ENCODE measurements at regions not wholly inside any gene's neighbourhood (a gene's known extent, or its start where the extent isn't known, plus 50 kb on each side); places are given as distances from the start of the nearest gene placed in this dataset.

DNA sequence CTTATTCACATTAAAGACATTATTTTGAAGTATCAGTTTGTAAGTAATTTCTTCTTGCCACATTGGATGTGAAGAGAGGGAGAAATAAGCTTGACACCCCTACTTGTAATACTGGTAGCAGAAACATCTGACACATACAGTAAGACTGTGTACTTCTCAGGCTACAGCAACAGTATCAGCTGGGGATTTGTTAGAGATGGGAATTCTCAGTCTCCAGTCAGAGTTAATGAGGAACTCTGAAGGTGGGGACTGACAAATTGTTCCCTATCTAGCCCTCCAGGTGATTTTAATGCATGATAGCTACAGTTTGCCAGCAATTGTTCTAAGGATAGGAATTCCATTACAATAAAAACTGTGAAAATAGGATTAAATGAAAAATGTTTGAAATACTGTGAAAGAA is 524.8 kb downstream of the PRR16 start:
- H3K4me3 ChIP-seq = no peak overlapping the region
- no peak for TF ChIP-seq ZNF445 (CRISPR knock-in tag; IDR thresholded peaks at IDR 0.05; ENCODE audit: low read depth)
- no peaks in the 10 kb centered on the region for H3K9me3 ChIP-seq (replicated peaks; ENCODE audit: control insufficient read depth, insufficient read depth, low read depth, low read length)
- no peak for DNase-seq (ENCODE audit: extremely low read depth in 1 of 4, low spot score in 3 of 4)
- CTCF ChIA-PET (ENCODE audit: low intra/inter-chr PET ratio) = no interaction called here
- no peaks in the 10 kb centered on the region for H4K20me1 ChIP-seq (replicated peaks; ENCODE audit: control insufficient read depth, insufficient read depth, low read length)
- ATAC-seq = no peak
- in situ Hi-C loops (cut with MboI) = no loop called here
- BruUV-seq (replicated peaks) = no TSS peak
- H2AFZ ChIP-seq (ENCODE audit: low read depth, low read length) = no peak overlapping the region
- FAIRE-seq = no peak
- H3K27ac ChIP-seq (ENCODE audit: extremely low read depth, low read depth, low read length) = no peak overlapping the region
- no peaks in the 10 kb centered on the region for H3K4me1 ChIP-seq (replicated peaks in 1 of 2; ENCODE audit: control insufficient read depth in 2 of 2, insufficient read depth in 2 of 2, low read length in 2 of 2)
- intact Hi-C loops (cut with micrococcal nuclease) = no loop called here
- no peak overlapping the region for H3K4me2 ChIP-seq (ENCODE audit: insufficient read depth, low read length)
- H3K27me3 ChIP-seq (ENCODE audit: control insufficient read depth in 2 of 2, insufficient read depth in 2 of 2, low read length in 2 of 2) = no peaks in the 10 kb centered on the region
- H3K9ac ChIP-seq (ENCODE audit: insufficient read depth in 1 of 2, low read depth in 2 of 2, low read length in 2 of 2) = no peak overlapping the region
- H3K79me2 ChIP-seq (ENCODE audit: control insufficient read depth, insufficient read depth, low read length) = no peaks in the 10 kb centered on the region
- H3K36me3 ChIP-seq (ENCODE audit: control insufficient read depth, insufficient read depth, low read length) = no peaks in the 10 kb centered on the region
- H3K9me1 ChIP-seq (ENCODE audit: control insufficient read depth, insufficient read depth, low read length) = no peaks in the 10 kb centered on the region
- POLR2A ChIA-PET = no interaction called here

DNA sequence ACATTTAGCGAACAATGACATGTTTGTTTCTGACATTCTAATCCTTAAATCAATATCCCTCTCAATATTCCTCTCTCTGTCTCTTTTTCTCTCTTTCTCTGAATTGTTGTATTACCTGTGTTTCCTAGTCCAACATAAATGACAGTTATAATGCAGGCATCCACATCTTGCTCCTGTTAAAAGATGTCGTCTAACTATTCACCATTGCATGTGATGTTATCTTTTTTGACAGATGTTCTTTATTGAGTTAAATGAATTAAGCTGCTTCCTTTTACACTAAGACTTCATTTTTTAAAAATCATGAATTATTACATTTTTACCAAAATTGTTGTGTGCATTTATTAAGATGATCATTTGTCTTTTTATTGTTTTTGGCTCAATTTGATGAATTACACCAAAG is 527.5 kb downstream of the PRR16 start:
- intact Hi-C loops (cut with micrococcal nuclease) (no loop called here), in situ Hi-C loops (cut with MboI) (no loop called here)
- H3K4me2 ChIP-seq (ENCODE audit: insufficient read depth, low read length) = no peak overlapping the region
- H3K79me2 ChIP-seq (ENCODE audit: control insufficient read depth, insufficient read depth, low read length) = no peaks in the 10 kb centered on the region
- no peaks in the 10 kb centered on the region for H3K9me3 ChIP-seq (replicated peaks; ENCODE audit: control insufficient read depth, insufficient read depth, low read depth, low read length)
- 3% methylated on average over 2 of the region's 2 CpGs for WGBS (ENCODE audit: insufficient coverage, low coverage, missing lambda C conversion rate)
- H3K4me1 ChIP-seq (replicated peaks in 1 of 2; ENCODE audit: control insufficient read depth in 2 of 2, insufficient read depth in 2 of 2, low read length in 2 of 2) = no peaks in the 10 kb centered on the region
- H3K27me3 ChIP-seq (ENCODE audit: control insufficient read depth in 2 of 2, insufficient read depth in 2 of 2, low read length in 2 of 2) = no peaks in the 10 kb centered on the region
- TF ChIP-seq SIN3A (IDR thresholded peaks at IDR 0.05; ENCODE audit: borderline replicate concordance in 2 of 2, control insufficient read depth in 1 of 2, low read depth in 2 of 2, low read length in 2 of 2) (no peak), PCBP2 (IDR thresholded peaks at IDR 0.05; ENCODE audit: low read depth, low read length, poor library complexity, severe bottlenecking) (no peak)
- ATAC-seq (no peak), DNase-seq (ENCODE audit: extremely low read depth in 1 of 4, low spot score in 3 of 4) (no peak), FAIRE-seq (no peak)
- H3K36me3 ChIP-seq (ENCODE audit: control insufficient read depth, insufficient read depth, low read length) = no peaks in the 10 kb centered on the region
- CTCF ChIA-PET (ENCODE audit: low intra/inter-chr PET ratio) = no interaction called here
- POLR2A ChIA-PET = no interaction called here
- no peak overlapping the region for H3K27ac ChIP-seq (ENCODE audit: extremely low read depth, low read depth, low read length)
- no peak overlapping the region for H3K9ac ChIP-seq (ENCODE audit: insufficient read depth in 1 of 2, low read depth in 2 of 2, low read length in 2 of 2)
- no peaks in the 10 kb centered on the region for H3K9me1 ChIP-seq (ENCODE audit: control insufficient read depth, insufficient read depth, low read length)
- no peaks in the 10 kb centered on the region for H4K20me1 ChIP-seq (replicated peaks; ENCODE audit: control insufficient read depth, insufficient read depth, low read length)
- H2AFZ ChIP-seq (ENCODE audit: low read depth, low read length) = no peak overlapping the region
- no peak overlapping the region for H3K4me3 ChIP-seq
- no TSS peak for BruUV-seq (replicated peaks)

Data from K562 (cell line).